HG02885 (cell line): ENCODE measurements at regions not wholly inside any gene's neighbourhood (a gene's known extent, or its start where the extent isn't known, plus 50 kb on each side); places are given as distances from the start of the nearest gene placed in this dataset.
"Not testable (repeated sequence)": the region's sequence is repeated elsewhere in the genome, so short reads cannot be mapped to it uniquely, and the experiment has no call there.

Source experiments
- ATAC-seq: cut with Tn5 transposase; IDR thresholded peaks from one replicate; pipeline ENCODE4 v1.9.1; 2021; ENCODE audit warnings: mild to moderate bottlenecking; ENCODE audit not compliant: unreplicated experiment, poor library complexity

DNA sequence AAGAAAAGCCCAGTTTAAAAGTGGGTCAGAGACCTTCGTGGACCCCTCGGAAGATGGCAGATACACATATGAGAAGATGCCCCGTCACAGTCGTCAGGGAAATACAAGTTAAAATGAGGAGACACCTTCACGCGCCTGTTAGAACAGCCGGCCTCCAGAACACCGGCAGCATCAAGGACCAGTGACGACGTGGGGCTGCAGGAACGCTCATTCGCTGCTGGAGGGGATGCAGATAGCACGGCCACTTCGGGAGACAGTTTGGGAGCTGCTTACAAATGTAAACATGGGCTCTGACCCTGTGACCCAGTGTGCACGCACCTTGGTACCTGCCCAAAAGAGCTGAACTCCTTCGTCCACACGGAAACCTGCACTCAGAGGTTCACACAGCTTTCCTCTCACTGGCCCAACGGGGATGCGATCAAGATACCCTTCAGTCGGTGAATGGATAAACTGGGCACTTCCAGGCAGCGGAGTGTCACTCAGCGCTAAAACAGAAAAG lies 83.7 kb upstream of the CTDP1 start:
- no peak for ATAC-seq

DNA sequence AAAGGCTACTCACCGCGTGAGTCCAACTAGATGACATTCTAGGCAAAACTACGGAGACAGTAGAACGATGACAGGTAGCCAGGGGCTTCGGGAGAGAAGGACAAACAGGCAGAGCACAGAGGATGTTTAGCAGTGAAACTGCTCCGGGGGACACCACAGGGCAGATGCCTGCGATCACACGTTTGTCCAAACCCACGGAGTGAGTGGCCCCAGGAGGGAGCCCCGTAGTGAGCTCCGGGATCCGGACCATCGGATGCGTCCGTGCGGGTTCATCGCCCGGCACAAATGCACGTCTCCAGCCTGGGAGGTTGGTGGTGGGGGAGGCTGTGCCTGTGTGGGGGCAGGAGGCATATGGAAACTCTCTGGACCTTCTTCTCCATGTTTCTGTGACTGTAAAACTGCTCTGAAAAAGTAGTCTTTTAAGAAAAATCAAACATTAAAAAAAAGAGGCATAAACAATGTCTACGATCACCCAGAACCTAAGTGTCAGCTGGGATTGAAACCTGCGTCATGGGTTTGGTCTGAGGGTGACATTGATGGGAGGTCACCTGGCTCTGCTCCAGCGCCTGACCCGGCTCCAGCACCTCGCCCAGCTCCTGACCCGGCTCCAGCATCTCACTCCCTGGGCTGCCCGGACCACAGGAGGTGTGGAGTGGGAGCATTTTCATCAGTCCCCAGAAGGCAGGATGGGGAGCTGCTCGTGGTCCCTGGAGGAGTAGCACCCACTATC lies 83.0 kb upstream of the CTDP1 start:
- no peak for ATAC-seq

- ATAC-seq: no peak
Observed at GRCh38 chr18:79597176-79597830, 82.3 kb upstream of the CTDP1 start.

DNA sequence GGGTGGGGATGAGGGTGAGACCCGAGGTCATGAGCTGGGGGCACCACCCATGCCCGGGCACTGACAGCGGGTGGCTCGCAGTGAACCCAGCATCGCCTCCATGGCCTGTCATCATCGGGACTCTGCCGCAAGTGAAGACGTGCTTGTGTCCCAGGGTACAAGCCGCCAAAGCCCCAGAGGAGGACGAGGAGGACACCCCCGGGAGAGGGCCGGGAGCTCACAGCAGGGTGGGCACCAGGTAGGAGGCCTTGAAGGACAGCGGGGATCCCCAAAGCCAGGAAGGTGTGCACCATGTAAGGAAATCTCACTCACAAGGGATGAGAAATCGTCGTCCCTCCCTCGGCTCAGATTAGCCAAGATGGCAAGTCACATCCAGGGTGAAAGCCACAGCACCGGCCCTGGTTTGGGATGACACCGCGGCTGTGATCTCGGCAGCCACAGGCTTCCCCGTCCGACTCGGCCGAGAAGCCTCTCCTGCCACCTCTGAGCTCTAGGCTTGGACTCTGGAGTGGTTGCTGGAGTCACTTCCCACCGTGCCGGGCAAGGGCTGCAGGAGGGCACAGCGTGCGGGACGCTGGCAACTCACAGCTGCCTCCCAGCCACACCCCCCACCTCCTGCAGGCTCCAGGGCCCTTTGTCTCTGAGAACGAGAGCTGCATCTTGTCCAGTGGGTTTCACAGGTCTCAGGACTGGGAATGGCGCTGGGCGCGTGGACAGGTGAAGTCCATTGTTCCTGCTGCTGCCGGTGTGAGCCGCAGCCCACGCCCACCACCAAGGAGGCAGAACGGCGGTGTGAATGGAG lies 81.6 kb upstream of the CTDP1 start:
- ATAC-seq: no peak

GRCh38 chr18:79598633-79599175 lies 80.9 kb upstream of the CTDP1 start:
- no peak for ATAC-seq

DNA sequence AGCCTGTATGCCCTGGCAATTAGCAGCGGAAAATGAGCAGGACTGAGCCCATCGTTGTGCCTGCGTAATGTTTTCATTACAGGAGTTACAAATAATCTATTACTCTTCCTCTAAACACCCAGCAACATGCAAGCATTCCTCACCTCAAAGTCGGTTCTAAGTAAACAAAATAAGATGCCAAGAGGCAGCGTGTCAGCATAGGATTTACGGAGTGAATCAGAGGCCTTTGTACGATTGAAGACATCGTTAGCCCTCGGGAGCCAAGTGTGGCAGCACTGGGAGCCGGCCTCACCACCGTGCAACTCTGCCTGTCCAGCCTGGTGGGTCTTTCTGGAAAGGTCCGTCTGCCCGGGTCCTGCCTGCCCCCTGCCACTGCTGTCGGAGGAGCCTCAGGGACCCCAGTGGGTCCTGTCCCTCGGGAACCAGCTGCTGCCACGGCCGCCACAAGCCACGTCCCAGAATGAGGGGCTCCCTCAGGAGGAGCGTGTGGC lies 80.1 kb upstream of the CTDP1 start:
- no peak for ATAC-seq

DNA sequence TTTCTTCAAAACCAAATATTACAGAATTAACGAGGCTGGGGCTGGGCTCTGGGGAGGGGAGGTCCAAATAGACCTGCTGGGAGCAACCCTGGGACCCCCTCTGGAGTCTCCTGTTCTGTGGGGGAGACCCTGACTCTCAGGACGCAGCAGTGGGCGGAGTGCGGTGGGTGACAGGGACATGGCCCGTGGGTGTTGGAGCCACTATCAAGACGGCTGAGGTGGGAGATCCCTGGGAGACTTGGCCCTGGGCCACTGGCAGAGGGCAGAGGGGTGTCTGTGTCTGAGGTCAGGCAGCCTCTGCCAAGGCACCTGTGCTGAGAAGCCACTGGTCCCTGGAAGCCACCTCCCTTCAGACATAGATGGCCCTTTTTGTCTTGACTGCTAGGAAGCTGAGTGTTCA lies 79.5 kb upstream of the CTDP1 start:
- ATAC-seq: no peak

DNA sequence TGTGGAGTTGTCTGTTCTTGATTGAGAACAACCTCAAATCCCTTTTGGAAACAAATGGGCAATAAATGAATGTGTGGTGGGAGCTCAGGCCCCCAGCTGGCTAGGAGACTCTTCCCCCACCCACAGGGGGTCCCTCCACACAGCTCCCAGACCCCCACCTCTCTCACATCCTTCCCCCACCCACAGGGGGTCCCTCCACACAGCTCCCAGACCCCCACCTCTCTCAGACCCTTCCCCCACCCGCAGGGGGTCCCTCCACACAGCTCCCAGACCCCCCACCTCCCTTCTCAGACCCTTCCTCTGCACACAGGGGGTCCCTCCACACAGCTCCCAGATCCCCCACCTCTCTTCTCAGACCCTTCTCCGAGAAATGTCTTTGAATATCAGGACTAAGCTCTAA lies 79.0 kb upstream of the CTDP1 start:
- ATAC-seq: no peak

DNA sequence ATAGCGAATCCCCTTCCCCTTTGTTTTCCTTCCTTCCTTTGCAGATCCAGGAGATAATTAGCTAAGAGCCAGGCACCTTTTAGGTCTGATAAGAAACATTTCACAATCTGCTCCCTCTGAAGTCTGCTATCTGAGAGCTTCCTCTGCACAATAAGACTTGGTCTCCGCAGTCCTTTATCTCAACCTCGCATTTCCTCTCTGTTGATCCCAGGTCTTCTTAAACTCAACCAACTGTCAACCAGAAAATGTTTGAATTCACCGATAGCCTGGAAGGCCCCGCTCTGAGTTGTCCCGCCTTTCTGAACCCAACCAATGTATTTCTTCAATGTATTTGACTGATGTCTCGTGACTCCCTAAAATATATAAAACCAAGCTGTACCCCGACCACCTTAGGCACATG lies 78.4 kb upstream of the CTDP1 start:
- ATAC-seq: no peak

- no peak for ATAC-seq
Observed at GRCh38 chr18:79603321-79604204, 76.0 kb upstream of the CTDP1 start.

DNA sequence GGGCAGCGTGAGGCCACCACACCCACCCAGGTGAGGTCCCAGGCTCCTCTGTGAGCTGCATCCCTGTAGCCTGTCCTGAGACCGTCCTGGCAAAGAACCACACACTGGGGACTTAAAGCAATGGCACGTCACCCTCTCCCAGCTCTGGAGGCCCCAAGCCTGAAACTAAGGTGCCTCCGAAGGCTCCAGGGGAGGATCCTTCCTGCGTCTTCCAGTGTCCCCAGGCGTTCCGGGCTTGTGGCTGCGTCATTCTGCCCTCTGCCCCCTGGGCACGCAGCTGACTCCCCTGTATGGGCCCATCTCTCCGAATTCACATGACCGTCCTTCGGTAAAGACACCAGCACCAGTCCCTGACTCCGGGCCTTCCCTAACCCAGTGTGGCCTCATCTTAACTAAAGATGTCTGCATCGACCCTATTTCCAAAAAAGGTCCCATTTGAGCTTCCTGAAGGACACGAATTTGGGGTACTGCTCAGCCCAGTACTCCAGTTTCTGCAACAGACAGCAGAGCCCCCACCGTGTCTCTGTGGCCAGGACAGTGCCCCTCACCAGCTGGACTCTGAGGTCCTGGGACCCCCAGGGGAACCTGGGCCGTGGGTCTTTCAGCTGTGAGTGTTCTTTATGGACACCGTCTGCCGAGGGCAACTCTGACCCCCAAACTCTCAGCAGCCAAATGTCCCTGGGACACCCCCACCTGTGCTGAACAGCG lies 75.2 kb upstream of the CTDP1 start:
- ATAC-seq: no peak

DNA sequence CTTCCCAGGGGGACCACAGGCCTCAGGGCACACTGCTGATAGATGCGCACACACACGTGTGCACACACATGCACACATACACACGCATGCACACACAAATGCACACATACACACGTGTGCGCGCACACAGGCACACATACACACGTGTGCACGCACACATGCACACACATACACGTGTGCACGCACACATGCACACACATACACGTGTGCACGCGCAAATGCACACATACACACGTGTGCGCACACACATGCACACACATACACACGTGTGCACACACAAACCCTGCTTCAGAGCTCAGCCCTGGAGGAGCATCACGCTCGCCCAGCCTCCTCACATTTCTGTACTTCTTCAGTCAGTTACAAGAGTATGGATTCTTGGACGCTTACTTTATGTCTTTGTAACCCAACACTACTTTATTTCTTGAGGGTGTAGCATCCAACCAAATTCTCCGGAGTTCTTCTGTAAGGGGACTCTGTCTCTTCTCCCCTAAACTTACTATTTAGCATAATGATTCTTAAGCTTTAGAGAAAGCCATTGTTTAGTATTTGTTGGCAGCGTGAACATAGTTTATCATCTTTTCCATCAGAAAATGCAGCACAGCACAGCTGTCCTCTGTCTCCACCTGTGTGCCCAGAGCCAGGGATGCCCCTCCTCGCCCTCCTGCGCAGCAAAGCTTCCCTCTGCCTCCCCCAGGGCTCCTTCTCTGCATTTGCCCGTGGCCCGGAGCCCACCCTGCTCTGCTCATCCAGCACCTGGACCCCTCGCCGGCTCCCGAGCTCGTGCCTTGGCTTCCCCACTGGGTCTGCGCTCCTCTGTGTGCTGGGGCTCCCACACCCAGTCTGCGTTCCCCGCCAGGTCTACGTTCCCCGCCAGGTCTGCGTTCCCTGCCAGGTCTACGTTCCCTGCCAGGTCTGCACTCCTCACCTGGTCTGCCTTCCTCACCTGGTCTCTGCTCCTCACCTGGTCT lies 74.4 kb upstream of the CTDP1 start:
- ATAC-seq: no peak

- ATAC-seq: not testable (repeated sequence)
Observed at GRCh38 chr18:79606071-79606470, 73.5 kb upstream of the CTDP1 start.

DNA sequence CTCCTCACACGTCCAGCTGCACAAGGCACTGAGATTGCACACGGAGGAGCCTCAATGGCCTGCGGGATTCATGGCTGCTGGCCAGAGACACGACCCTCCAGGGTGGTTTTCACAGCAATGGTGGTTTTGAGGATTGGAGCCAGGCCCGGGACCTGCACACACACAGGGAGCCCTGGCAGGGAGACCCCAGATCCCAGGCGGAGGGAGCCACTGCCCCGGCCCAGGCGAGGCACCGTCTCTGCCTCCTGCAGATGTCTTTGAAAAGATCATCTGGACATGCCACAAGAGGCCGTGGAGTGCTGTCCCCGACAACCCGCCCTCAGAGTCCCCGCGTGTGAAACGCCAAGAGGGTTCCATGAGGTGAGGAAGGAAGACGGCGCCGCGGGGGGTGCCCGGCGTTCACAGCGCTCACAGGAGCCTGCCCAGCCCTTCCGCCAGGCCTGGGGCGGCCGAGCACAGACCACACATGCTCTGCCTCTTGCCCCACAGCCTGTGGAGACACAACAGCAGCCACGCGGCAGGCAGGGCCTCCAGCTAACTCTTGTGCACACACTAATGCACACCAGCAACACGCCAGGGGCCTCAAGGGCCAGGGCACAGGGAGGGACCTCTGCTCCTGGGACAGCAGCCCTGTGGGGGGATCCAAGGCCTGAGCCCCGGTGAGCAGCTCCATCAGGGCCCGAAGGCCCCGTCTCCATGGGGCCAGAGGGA lies 72.8 kb upstream of the CTDP1 start:
- no peak for ATAC-seq

DNA sequence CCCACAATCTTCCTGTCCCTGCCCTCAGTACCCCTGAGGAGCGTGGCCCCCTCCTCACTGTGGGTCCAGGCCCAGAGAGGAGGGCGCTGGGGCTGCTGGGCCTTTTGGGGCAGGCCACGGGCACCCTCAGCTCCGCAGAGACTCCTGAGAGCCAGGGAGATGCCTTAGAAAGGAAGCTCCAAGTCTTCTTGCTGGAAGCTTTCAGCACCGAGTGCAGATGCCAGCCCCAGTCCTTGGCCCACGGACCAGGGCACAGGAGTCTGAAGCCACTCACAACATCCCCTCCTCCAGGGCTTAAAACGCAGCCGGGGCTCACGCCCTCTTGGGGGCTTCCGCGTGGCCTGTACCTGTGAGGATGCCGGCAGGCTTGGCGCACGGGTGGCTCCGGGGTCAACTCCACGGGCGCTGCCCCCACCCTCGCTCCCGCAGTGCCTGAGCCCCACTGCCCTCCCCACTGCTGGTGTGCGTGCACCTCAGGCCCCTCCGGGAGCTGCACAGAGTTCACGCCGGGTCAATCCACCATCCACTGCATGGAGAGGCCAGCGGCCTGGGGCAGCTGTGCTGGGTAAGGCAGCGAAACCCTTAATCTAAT lies 72.1 kb upstream of the CTDP1 start:
- no peak for ATAC-seq

DNA sequence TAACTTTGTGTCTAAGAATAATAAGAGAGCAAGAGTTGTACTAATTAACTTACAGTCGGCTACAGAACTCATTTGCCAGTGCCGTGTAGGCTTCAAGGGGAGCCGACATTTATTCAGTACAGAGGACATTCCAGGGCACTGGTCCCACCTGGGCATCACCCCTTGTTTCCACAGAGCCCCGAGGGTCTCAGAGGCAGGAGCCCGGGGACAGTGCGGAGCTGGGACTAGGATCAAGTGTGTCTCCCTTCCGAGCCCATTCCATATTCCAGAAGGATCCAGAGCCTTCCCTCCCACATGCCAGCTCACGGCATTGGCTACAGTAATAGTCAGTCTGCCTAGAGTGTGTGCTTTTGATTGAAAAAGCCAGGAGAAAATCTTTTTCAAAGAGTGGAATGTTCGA lies 71.5 kb upstream of the CTDP1 start:
- no peak for ATAC-seq

DNA sequence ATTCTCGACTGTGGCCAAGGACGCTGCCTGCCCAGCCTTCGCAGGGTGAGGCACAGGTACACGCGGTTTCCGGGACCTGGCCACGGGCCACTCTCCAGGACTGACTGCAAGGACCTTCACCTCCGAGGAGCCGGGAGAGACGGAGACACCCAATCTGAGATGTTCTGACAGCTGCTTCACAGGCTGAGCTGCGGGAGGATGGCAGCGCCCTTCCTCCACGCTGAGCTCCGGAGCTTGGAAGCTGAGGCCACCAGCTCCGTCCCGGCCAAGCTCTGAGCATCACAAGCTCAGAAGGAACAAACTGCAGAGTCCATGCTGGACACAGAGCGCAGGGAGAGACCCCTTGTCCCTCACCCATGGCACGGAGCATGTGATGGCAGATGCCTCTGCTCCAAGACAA lies 71.1 kb upstream of the CTDP1 start:
- ATAC-seq: no peak
